HL-60 (cell line): ENCODE measurements at regions not wholly inside any gene's neighbourhood (a gene's known extent, or its start where the extent isn't known, plus 50 kb on each side); places are given as distances from the start of the nearest gene placed in this dataset.
A peak's percentile ranks its signal among the peaks of the same experiment; 100 is the strongest.

Source experiments
- DNase-seq, 2 experiments: peaks; one replicate each; pipeline ENCODE4 v3.0.0-alpha.2; 2010 to 2020; ENCODE audit warnings: low read depth in 1 of 2, low spot score in 1 of 2
- H3K27ac ChIP-seq: fragments of 250-450 bp; sonication (Bioruptor Pico); replicated peaks from 2 replicates; pipeline ENCODE4 v1.5.1; 2020; ENCODE audit warnings: mild to moderate bottlenecking, moderate library complexity
- H3K27me3 ChIP-seq: fragments of 250-450 bp; sonication (Bioruptor Pico); 2 replicates; pipeline ENCODE4 v1.5.1; 2021; ENCODE audit warnings: mild to moderate bottlenecking, moderate library complexity; ENCODE audit not compliant: insufficient read depth, poor library complexity, severe bottlenecking
- H3K4me3 ChIP-seq: replicated peaks from 2 replicates; pipeline ENCODE4 v1.5.1; 2011; ENCODE audit warnings: mild to moderate bottlenecking, control low read depth, low read length; ENCODE audit not compliant: insufficient read depth
- GABPA ChIP-seq: IDR thresholded peaks from 2 replicates; pipeline ENCODE4 v1.6.1; 2012; ENCODE audit warnings: low read depth
- POLR2AphosphoS5 ChIP-seq: IDR thresholded peaks from 2 replicates; pipeline ENCODE4 v1.6.1; 2012; ENCODE audit warnings: low read depth
- SPI1 ChIP-seq: IDR thresholded peaks from 2 replicates; pipeline ENCODE4 v1.6.1; 2012; ENCODE audit warnings: low read depth, mild to moderate bottlenecking, borderline replicate concordance
- TF ChIP-seq, protein P1 (sequence below): IDR thresholded peaks from one replicate; pipeline ENCODE4 v1.5.1; 2011; ENCODE audit warnings: low read length, control low read depth, inconsistent platforms; ENCODE audit not compliant: insufficient read depth
- TF ChIP-seq, protein P2 (sequence below): IDR thresholded peaks from 2 replicates; pipeline ENCODE4 v1.6.1; 2012; ENCODE audit warnings: low read depth; ENCODE audit not compliant: insufficient replicate concordance

DNA sequence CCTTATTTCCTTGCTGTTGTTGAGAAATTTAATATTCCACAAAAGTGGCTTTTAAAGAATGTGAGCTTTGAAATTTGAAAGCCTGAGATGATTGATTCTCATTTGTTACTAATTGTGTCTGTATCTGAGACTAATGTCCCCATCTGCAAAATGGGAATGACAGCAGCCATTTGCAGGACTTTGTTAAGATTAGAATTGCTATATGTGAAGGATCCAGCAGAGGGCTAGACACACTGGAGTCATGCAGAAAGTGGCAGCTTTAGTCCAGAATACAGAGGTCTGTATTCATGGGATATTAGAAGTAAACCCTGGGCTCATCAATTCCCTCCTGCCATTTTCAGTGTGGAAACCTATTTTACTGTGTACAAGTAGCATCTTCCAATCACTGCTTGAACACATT is 296.5 kb upstream of the GYPC start:
- Histone ChIP-seq H3K27ac (no peak overlapping the region), H3K27me3 (no peaks in the 10 kb centered on the region), H3K4me3 (no peak overlapping the region)
- DNase-seq: no peak
- TF ChIP-seq, protein P1, sequence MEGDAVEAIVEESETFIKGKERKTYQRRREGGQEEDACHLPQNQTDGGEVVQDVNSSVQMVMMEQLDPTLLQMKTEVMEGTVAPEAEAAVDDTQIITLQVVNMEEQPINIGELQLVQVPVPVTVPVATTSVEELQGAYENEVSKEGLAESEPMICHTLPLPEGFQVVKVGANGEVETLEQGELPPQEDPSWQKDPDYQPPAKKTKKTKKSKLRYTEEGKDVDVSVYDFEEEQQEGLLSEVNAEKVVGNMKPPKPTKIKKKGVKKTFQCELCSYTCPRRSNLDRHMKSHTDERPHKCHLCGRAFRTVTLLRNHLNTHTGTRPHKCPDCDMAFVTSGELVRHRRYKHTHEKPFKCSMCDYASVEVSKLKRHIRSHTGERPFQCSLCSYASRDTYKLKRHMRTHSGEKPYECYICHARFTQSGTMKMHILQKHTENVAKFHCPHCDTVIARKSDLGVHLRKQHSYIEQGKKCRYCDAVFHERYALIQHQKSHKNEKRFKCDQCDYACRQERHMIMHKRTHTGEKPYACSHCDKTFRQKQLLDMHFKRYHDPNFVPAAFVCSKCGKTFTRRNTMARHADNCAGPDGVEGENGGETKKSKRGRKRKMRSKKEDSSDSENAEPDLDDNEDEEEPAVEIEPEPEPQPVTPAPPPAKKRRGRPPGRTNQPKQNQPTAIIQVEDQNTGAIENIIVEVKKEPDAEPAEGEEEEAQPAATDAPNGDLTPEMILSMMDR: peak; percentile 15
- TF ChIP-seq POLR2AphosphoS5 (no peak), GABPA (no peak), SPI1 (no peak)
- TF ChIP-seq, protein P2, sequence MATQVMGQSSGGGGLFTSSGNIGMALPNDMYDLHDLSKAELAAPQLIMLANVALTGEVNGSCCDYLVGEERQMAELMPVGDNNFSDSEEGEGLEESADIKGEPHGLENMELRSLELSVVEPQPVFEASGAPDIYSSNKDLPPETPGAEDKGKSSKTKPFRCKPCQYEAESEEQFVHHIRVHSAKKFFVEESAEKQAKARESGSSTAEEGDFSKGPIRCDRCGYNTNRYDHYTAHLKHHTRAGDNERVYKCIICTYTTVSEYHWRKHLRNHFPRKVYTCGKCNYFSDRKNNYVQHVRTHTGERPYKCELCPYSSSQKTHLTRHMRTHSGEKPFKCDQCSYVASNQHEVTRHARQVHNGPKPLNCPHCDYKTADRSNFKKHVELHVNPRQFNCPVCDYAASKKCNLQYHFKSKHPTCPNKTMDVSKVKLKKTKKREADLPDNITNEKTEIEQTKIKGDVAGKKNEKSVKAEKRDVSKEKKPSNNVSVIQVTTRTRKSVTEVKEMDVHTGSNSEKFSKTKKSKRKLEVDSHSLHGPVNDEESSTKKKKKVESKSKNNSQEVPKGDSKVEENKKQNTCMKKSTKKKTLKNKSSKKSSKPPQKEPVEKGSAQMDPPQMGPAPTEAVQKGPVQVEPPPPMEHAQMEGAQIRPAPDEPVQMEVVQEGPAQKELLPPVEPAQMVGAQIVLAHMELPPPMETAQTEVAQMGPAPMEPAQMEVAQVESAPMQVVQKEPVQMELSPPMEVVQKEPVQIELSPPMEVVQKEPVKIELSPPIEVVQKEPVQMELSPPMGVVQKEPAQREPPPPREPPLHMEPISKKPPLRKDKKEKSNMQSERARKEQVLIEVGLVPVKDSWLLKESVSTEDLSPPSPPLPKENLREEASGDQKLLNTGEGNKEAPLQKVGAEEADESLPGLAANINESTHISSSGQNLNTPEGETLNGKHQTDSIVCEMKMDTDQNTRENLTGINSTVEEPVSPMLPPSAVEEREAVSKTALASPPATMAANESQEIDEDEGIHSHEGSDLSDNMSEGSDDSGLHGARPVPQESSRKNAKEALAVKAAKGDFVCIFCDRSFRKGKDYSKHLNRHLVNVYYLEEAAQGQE: no peak

DNA sequence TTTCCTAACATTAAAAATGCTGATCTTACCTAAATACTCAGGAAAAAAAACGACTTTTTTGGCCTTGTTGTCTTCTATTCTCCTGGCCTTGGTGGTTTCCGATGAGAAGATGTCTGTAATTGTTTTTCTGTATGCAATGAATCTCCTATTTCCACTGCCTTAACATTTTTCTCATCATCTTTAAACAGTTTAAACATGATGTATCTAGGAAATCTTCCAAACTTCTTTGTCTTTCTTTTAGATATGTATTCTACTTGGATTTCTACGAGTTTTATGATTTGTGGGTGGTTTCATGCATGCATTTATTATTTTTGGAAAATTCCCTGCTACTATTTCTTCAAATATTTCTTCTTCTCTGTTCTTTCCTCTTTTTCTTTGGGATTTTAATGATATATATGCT is 288.6 kb upstream of the GYPC start:
- no peak for DNase-seq
- no peak overlapping the region for H3K4me3 ChIP-seq
- no peaks in the 10 kb centered on the region for H3K27me3 ChIP-seq
- H3K27ac ChIP-seq: no peak overlapping the region
- TF ChIP-seq, protein P1: no peak
- TF ChIP-seq POLR2AphosphoS5 (no peak), GABPA (no peak), SPI1 (no peak)
- TF ChIP-seq, protein P2: no peak

DNA sequence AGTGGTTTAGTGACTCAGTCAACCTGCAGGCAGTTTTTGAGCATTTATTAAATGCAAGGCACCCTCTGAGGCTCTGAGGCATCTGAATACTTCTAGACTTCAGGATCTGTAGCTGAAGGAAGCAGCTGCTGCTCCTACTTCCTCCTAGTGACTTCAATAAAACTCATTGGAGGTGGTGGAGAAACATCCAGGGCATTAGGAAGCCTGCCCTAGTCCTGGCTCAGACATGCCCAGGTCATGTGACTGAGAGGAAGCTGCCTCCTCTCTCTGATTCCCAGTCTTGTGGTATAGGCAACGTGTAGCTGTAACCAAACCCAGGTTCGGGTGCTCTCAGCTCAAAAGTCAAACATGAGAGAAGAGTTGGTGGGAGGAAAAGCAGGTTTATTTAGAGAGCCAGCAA is 287.2 kb upstream of the GYPC start:
- H3K4me3 ChIP-seq: no peak overlapping the region
- no peak for TF ChIP-seq GABPA
- TF ChIP-seq, protein P1: no peak
- TF ChIP-seq, protein P2: no peak
- no peak for TF ChIP-seq POLR2AphosphoS5
- TF ChIP-seq SPI1: no peak
- H3K27ac ChIP-seq: no peak overlapping the region
- DNase-seq: peak; percentile 7 to 28
- H3K27me3 ChIP-seq: no peaks in the 10 kb centered on the region
